ENCODE measurements at regions not wholly inside any gene's neighbourhood (a gene's known extent, or its start where the extent isn't known, plus 50 kb on each side); places are given as distances from the start of the nearest gene placed in this dataset.

DNA sequence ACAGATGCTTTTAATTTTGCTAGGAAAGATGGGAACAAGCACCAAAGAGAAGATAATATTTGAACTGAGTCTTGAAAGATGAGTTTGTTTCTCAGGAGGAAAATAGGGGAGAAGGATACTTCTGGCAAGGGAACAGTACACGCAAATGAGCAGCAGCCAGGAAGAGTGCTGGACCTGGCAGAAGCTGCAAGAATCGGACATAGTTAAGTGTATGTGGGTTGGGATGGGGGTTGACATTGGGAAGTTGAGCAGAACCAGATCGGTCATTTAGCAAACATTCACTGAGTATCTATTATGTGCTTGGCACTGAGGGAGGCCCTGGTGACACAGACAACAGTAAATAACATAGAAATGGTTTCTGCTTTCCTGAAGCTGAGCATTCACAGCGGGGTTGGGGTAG, 198.8 kb downstream of the PLPP3 start:
- TF ChIP-seq, protein P1, sequence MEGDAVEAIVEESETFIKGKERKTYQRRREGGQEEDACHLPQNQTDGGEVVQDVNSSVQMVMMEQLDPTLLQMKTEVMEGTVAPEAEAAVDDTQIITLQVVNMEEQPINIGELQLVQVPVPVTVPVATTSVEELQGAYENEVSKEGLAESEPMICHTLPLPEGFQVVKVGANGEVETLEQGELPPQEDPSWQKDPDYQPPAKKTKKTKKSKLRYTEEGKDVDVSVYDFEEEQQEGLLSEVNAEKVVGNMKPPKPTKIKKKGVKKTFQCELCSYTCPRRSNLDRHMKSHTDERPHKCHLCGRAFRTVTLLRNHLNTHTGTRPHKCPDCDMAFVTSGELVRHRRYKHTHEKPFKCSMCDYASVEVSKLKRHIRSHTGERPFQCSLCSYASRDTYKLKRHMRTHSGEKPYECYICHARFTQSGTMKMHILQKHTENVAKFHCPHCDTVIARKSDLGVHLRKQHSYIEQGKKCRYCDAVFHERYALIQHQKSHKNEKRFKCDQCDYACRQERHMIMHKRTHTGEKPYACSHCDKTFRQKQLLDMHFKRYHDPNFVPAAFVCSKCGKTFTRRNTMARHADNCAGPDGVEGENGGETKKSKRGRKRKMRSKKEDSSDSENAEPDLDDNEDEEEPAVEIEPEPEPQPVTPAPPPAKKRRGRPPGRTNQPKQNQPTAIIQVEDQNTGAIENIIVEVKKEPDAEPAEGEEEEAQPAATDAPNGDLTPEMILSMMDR (IDR thresholded peaks at IDR 0.05) = no peak
- no peak for TF ChIP-seq POLR2A (IDR thresholded peaks at IDR 0.05)

Data from lower leg skin (tissue), 3 donors.